HEK293 (cell line): ENCODE measurements at regions not wholly inside any gene's neighbourhood (a gene's known extent, or its start where the extent isn't known, plus 50 kb on each side); places are given as distances from the start of the nearest gene placed in this dataset.

Experiments
- KLF8 ChIP-seq: fragments of 450-650 bp; formaldehyde crosslinking; IDR thresholded peaks from 2 replicates; pipeline ENCODE4 v1.5.1; 2016; ENCODE audit warnings: missing biosample characterization, missing genetic modification characterization
- RBAK ChIP-seq: fragments of 450-650 bp; formaldehyde crosslinking; IDR thresholded peaks from 2 replicates; pipeline ENCODE4 v1.5.1; 2016; ENCODE audit warnings: missing biosample characterization, missing genetic modification characterization
- SETDB1 ChIP-seq: IDR thresholded peaks from one replicate; pipeline ENCODE4 v1.6.1; 2017; ENCODE audit warnings: mild to moderate bottlenecking, low read length, moderate library complexity, mixed read lengths; ENCODE audit not compliant: insufficient read length
- SP7 ChIP-seq: fragments of 450-650 bp; formaldehyde crosslinking; IDR thresholded peaks from 2 replicates; pipeline ENCODE4 v1.5.1; 2016; ENCODE audit warnings: missing biosample characterization, missing genetic modification characterization
- WT1 ChIP-seq: fragments of 450-650 bp; formaldehyde crosslinking; IDR thresholded peaks from 2 replicates; pipeline ENCODE4 v1.5.1; 2016; ENCODE audit warnings: missing biosample characterization, missing genetic modification characterization
- ZNF175 ChIP-seq: fragments of 450-650 bp; formaldehyde crosslinking; IDR thresholded peaks from 2 replicates; pipeline ENCODE4 v1.5.1; 2016; ENCODE audit warnings: missing biosample characterization, missing genetic modification characterization
- ZNF24 ChIP-seq: fragments of 450-650 bp; formaldehyde crosslinking; IDR thresholded peaks from 2 replicates; pipeline ENCODE4 v1.5.1; 2016; ENCODE audit warnings: missing biosample characterization, missing genetic modification characterization
- ZNF335 ChIP-seq: fragments of 450-650 bp; formaldehyde crosslinking; conservative IDR thresholded peaks from 2 replicates; pipeline ENCODE4 v1.5.1; 2016; ENCODE audit warnings: missing biosample characterization, missing genetic modification characterization
- ZNF423 ChIP-seq: fragments of 450-650 bp; formaldehyde crosslinking; IDR thresholded peaks from 2 replicates; pipeline ENCODE4 v1.5.1; 2016; ENCODE audit warnings: missing biosample characterization, missing genetic modification characterization
- TF ChIP-seq, protein P1 (sequence below): fragments of 450-650 bp; formaldehyde crosslinking; IDR thresholded peaks from 2 replicates; pipeline ENCODE4 v1.5.1; 2016; ENCODE audit warnings: missing biosample characterization, missing genetic modification characterization

DNA sequence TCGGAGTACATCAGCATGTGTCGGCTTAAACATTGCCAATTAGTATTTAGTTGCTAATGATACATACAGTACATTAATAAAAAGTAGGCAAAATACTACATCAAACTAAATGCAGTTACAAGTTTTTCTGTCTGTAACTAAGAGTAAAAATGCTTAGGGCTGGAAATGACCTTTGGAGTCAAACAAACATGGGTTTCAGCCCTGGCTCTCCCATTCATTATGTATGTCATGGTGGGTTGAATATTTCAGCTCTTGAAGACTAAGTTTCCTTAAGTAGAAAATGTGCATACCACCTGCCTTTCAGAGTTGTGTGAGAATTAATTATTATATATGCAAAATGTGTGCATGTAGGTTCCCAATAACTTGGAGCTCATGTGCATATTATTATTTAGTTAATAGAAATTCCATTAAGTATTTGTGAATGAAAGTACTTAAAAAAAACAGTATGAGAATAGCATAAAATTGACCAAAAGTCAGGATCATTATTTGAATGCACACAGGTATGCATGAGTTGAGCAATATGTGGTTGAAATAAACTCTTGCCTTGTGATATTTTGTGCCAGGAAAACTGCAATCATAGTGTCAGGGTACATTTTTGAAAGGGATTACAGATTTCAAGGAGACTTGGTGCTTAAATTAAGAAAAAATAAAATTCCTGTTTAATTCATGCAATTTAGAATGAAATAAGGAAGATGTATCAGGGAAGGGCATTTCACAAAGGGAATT is 2048.7 kb downstream of the PCDH7 start:
- TF ChIP-seq, protein P1, sequence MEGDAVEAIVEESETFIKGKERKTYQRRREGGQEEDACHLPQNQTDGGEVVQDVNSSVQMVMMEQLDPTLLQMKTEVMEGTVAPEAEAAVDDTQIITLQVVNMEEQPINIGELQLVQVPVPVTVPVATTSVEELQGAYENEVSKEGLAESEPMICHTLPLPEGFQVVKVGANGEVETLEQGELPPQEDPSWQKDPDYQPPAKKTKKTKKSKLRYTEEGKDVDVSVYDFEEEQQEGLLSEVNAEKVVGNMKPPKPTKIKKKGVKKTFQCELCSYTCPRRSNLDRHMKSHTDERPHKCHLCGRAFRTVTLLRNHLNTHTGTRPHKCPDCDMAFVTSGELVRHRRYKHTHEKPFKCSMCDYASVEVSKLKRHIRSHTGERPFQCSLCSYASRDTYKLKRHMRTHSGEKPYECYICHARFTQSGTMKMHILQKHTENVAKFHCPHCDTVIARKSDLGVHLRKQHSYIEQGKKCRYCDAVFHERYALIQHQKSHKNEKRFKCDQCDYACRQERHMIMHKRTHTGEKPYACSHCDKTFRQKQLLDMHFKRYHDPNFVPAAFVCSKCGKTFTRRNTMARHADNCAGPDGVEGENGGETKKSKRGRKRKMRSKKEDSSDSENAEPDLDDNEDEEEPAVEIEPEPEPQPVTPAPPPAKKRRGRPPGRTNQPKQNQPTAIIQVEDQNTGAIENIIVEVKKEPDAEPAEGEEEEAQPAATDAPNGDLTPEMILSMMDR (tag by site-specific recombination) = no peak
- no peak for TF ChIP-seq SETDB1
- no peak for TF ChIP-seq SP7 (tag by site-specific recombination)
- TF ChIP-seq ZNF423 (tag by site-specific recombination) = no peak
- no peak for TF ChIP-seq ZNF335 (tag by site-specific recombination)
- TF ChIP-seq RBAK (tag by site-specific recombination) = no peak
- no peak for TF ChIP-seq ZNF24
- no peak for TF ChIP-seq ZNF175 (tag by site-specific recombination)
- TF ChIP-seq KLF8 (tag by site-specific recombination) = no peak
- TF ChIP-seq WT1 = no peak
